ENCODE measurements at regions not wholly inside any gene's neighbourhood (a gene's known extent, or its start where the extent isn't known, plus 50 kb on each side); places are given as distances from the start of the nearest gene placed in this dataset.

DNA sequence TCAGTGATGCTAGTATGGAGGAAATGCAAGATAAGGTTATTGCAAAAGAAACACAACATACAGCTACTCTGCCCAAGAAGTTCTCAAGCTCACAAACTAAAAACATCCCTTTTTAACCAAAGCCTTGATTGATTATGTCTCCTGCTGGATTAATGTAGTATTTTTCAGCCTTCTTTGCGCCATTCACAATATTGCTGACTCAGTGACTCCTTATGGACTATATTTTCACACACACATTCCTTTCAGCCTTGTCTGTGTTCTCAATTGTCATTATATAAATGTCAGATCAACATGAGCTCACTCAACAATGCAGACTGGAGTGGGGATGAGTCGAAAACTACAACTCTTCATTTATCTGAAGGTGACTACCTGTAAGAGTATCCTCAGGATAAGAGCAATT, 579.3 kb upstream of the CDH8 start:
- TF ChIP-seq, protein P1, sequence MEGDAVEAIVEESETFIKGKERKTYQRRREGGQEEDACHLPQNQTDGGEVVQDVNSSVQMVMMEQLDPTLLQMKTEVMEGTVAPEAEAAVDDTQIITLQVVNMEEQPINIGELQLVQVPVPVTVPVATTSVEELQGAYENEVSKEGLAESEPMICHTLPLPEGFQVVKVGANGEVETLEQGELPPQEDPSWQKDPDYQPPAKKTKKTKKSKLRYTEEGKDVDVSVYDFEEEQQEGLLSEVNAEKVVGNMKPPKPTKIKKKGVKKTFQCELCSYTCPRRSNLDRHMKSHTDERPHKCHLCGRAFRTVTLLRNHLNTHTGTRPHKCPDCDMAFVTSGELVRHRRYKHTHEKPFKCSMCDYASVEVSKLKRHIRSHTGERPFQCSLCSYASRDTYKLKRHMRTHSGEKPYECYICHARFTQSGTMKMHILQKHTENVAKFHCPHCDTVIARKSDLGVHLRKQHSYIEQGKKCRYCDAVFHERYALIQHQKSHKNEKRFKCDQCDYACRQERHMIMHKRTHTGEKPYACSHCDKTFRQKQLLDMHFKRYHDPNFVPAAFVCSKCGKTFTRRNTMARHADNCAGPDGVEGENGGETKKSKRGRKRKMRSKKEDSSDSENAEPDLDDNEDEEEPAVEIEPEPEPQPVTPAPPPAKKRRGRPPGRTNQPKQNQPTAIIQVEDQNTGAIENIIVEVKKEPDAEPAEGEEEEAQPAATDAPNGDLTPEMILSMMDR (IDR thresholded peaks at IDR 0.05; ENCODE audit: unreplicated experiment), result no peak
- H3K4me1 Mint-ChIP-seq, result no peaks in the 10 kb centered on the region
- no peaks in the 10 kb centered on the region for H3K27me3 Mint-ChIP-seq (ENCODE audit: low read depth)
- no peak overlapping the region for H3K4me3 Mint-ChIP-seq
- no peak overlapping the region for H3K27ac Mint-ChIP-seq
- H3K36me3 Mint-ChIP-seq, result no peaks in the 10 kb centered on the region
- DNase-seq (ENCODE audit: low spot score in 2 of 2, unreplicated experiment in 2 of 2), result no peak
- peaks cover 8% of the 10 kb centered on the region for H3K9me3 Mint-ChIP-seq

DNA sequence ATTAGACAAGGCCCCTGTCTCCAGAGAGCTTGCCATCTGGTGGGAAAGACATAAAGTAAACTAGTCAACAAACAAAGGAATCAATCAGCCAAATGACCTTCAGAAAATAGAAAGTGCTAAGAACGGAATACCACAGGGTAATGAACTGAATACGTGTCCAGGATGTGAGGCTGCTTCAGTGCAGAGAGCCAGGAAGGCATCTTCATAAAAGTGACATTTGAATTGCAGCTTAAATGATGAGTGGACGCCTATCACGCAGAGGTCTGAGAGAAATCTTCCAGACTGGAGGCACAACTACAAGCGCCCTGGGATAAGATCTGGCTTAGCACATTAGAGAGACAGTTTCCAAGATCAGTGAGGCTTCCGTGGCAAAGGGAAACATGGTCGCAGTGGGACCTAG, 574.1 kb upstream of the CDH8 start:
- Mint-ChIP-seq H3K36me3 (no peaks in the 10 kb centered on the region), H3K9me3 (no peaks in the 10 kb centered on the region), H3K27me3 (ENCODE audit: low read depth) (peaks cover 7% of the 10 kb centered on the region), H3K27ac (no peak overlapping the region), H3K4me1 (no peaks in the 10 kb centered on the region), H3K4me3 (no peak overlapping the region)
- DNase-seq (ENCODE audit: low spot score in 2 of 2, unreplicated experiment in 2 of 2), result no peak
- TF ChIP-seq, protein P1 (IDR thresholded peaks at IDR 0.05; ENCODE audit: unreplicated experiment), result no peak

DNA sequence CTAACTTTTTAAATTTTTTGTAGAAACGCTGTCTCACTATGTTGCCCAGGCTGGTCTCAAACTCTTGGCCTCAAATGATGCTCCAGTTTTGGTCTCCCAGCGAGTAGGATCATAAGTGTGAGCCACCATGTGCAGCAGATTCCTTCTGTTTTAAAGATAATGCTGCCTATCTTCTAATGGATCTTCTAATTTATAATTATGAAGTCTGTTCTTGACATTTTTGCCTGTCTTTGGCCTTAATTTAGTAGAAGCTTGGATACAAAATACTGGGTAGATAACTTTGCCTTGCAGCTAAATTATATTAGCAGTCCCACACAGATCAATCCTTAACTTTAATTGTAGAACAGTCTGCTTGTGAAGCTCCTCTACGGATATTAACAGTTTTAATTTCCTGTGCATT, 566.6 kb upstream of the CDH8 start:
- TF ChIP-seq, protein P1 (IDR thresholded peaks at IDR 0.05; ENCODE audit: unreplicated experiment), result no peak
- H3K27me3 Mint-ChIP-seq (ENCODE audit: low read depth), result peaks cover 12% of the 10 kb centered on the region
- no peak overlapping the region for H3K27ac Mint-ChIP-seq
- no peak for DNase-seq (ENCODE audit: low spot score in 2 of 2, unreplicated experiment in 2 of 2)
- no peaks in the 10 kb centered on the region for H3K9me3 Mint-ChIP-seq
- H3K36me3 Mint-ChIP-seq, result no peaks in the 10 kb centered on the region
- no peaks in the 10 kb centered on the region for H3K4me1 Mint-ChIP-seq
- no peak overlapping the region for H3K4me3 Mint-ChIP-seq

DNA sequence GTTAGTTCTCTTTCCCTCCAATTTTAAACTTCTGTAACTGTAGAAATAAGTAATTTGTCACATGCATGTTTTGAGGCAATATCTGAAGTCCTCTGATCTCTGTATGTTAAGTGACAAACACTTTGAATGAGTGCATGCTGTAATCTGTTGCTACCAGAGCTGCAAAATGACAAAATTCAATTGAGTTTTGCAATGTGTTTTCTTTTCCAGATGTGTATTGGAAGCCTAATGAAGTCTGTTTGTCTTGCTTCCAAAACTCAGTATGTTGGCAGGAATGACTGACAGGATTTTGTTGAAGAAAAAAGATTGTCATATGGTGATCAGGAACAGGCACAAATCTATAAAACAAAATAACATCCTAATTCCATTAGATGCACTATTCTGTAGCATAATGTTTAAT, 561.6 kb upstream of the CDH8 start:
- Mint-ChIP-seq H3K4me3 (no peak overlapping the region), H3K27ac (no peak overlapping the region), H3K4me1 (peaks cover 10% of the 10 kb centered on the region), H3K9me3 (no peaks in the 10 kb centered on the region), H3K27me3 (ENCODE audit: low read depth) (peaks cover 6% of the 10 kb centered on the region), H3K36me3 (no peaks in the 10 kb centered on the region)
- no peak for DNase-seq (ENCODE audit: low spot score in 2 of 2, unreplicated experiment in 2 of 2)
- TF ChIP-seq, protein P1 (IDR thresholded peaks at IDR 0.05; ENCODE audit: unreplicated experiment), result no peak

DNA sequence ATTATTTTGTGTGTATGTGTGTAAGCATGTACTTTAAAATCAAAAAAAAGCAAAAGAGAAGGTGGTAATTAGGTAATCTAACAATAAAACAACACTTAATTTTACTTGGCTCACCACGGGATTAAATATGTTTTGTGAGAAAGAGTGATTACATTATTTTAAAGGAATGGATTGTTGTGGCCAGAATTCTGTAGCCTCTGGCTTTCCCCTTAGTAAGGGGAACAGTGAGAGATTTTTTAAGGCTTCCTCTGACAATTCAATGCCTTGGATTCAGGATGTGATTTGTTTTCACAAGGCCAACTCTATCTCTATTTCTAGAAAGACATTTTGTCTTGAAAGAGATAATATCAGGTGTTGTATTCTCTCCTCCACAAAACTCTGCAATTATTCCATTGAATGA, 560.3 kb upstream of the CDH8 start:
- Mint-ChIP-seq H3K36me3 (no peaks in the 10 kb centered on the region), H3K27ac (no peak overlapping the region), H3K4me3 (no peak overlapping the region), H3K4me1 (peaks cover 10% of the 10 kb centered on the region), H3K27me3 (ENCODE audit: low read depth) (peaks cover 6% of the 10 kb centered on the region), H3K9me3 (no peaks in the 10 kb centered on the region)
- TF ChIP-seq, protein P1 (IDR thresholded peaks at IDR 0.05; ENCODE audit: unreplicated experiment), result no peak
- DNase-seq (ENCODE audit: low spot score in 2 of 2, unreplicated experiment in 2 of 2), result no peak

DNA sequence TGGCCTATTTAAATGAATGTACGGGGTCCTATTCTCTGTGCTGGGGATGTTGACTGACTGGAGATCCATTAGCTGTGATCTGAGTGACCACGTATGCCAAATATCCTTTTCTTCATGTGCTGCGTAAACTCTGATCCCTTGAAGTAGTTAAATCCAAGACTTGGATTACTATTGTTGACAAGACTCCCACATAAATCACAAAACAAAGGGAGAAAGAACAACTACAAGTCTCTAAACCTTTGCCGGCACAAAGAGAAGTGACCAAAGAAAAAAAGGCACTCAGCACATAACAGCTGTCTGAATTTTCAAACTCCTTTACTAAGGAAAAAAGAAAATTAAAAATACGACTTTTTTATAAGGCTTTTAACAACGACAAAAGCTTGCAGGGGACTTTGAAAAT, 559.9 kb upstream of the CDH8 start:
- no peak for DNase-seq (ENCODE audit: low spot score in 2 of 2, unreplicated experiment in 2 of 2)
- H3K9me3 Mint-ChIP-seq, result no peaks in the 10 kb centered on the region
- no peak overlapping the region for H3K27ac Mint-ChIP-seq
- H3K4me1 Mint-ChIP-seq, result peaks cover 10% of the 10 kb centered on the region
- peaks cover 6% of the 10 kb centered on the region for H3K27me3 Mint-ChIP-seq (ENCODE audit: low read depth)
- H3K36me3 Mint-ChIP-seq, result no peaks in the 10 kb centered on the region
- H3K4me3 Mint-ChIP-seq, result no peak overlapping the region
- TF ChIP-seq, protein P1 (IDR thresholded peaks at IDR 0.05; ENCODE audit: unreplicated experiment), result no peak

Data from mesothelial cell of epicardium (in vitro differentiated cells).